HG02642 (cell line): ENCODE measurements at regions not wholly inside any gene's neighbourhood (a gene's known extent, or its start where the extent isn't known, plus 50 kb on each side); places are given as distances from the start of the nearest gene placed in this dataset.

Experiments used
- ATAC-seq: cut with Tn5 transposase; IDR thresholded peaks from one replicate; pipeline ENCODE4 v1.9.1; 2021; ENCODE audit warnings: mild to moderate bottlenecking; ENCODE audit not compliant: unreplicated experiment, poor library complexity

DNA sequence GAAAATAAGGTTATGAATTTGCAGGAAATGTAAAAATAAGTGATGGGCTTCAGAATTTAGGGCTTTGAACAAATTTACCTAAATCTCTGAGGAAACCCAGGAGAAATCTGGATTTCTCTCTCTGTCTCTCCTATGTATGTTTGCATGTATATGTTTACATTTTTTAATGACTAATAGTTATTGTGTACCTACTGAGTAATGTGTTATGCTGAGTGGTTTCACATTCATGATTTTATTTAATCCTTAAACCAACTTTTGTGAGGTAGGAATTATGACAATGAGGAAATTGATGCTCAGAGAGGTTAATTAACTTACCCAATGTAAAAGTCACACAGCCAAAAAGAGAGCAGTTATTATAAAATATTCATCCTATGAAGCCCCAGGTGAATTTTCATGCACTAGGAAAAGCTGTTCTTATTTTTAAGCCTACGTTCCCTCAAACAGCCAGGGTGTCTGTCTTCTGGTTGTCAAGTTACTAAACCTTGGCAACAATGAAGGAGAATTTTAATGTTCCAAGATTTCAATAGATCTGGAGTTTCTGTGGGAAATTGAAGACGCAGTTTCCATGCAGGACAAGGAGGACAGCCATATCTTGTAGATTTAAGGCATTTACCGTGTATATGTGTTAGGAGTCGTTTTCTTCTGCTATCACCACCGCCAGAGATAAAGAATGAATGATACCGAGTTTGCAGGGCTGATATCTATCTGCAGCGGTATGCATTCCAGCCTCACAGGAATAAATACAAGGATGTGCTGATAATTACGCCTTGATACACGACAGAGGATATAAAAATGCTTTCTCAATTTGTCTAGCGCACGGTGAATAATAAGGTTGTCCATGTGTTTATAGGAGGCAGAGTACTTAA is 484.8 kb downstream of the ZSWIM6 start:
- ATAC-seq, result no peak

- no peak for ATAC-seq
These were observed 485.6 kb downstream of the ZSWIM6 start for GRCh38 chr5:61817472-61818326.

GRCh38 chr5:61820836-61821235 is 485.2 kb upstream of the KIF2A start:
- no peak for ATAC-seq

DNA sequence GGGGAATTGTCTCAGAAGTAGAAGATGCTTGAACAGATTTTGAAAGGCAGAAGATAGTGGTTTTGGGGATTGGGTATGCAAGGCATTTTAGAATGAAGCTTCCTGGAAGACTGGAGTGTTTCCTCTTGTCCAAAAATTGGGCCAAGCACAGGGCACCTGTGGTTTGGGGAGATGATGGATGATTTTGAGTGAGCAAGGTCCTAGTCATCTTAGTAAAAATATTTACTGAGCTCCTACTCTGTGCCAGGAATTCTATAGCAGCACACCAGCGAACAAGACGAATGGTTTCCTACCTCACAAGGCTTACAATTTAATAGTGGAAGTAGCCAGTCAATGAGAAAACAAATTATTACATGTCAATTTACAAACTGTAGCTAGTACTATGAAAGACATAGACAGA is 484.4 kb upstream of the KIF2A start:
- ATAC-seq, result no peak

GRCh38 chr5:61822584-61822983 is 483.4 kb upstream of the KIF2A start:
- ATAC-seq, result no peak

DNA sequence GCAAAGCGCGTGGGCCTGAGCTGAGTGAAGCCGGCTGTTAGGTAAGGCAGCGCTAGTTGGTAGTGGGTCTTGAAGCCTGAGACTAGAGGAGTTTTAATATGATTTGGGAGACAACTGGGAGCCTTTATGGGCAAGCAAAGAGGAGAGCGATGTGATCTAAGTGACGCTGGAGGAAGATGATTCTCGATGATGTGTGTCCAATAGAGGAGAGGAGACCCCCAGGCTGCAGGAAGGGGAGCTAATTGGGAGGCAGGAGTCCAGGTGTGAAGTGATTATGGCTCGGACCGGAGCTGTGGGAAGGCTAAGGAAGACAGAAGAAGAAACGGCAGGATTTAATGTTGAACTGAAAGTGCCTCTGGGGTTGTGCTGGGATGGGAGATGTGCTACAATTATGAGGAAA is 482.9 kb upstream of the KIF2A start:
- ATAC-seq, result no peak

- no peak for ATAC-seq
These were observed 482.2 kb upstream of the KIF2A start for GRCh38 chr5:61823781-61824180.

DNA sequence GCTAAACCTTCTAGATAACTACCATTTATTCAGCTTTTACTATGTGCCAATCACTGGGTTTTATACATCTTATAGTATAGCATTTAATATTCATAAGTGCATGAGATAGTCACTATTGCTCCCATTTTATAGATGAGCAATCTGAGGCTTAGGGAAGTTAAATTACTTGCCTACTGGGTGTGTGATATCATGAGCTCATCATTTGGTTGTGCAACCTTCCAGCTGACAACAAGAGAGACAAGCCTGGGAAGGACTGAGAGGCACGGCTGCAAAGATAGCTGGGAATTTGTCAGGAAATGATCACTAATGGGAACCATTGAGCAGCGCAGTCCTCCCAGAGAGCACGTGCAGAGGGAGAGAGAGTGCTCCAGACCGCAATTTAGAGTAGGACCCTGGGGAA is 481.6 kb upstream of the KIF2A start:
- no peak for ATAC-seq

- ATAC-seq, result no peak
These were observed 478.5 kb upstream of the KIF2A start for GRCh38 chr5:61827445-61827975.

- ATAC-seq, result no peak
These were observed 477.1 kb upstream of the KIF2A start for GRCh38 chr5:61828856-61829255.

DNA sequence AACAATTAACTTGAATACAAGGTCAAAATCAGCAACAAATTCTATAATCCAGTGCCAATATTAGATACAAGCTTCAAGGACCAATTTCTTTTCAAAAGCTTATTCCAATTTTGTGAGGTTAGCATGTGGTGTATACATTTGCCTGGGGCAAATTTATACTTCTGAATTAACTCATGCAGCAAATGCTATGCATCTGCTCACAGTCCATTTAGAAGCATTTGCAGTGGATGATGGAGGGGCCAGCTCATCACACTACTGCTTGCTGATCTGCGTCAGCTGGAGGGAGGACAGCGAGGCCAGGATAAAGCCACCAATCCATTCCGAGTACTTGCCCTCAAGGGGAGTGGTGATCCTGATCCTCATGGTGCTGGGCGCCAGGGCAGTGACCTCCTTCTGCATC is 474.3 kb upstream of the KIF2A start:
- ATAC-seq, result no peak

- no peak for ATAC-seq
These were observed 468.2 kb upstream of the KIF2A start for GRCh38 chr5:61837788-61838187.

GRCh38 chr5:61840361-61840760 is 465.6 kb upstream of the KIF2A start:
- ATAC-seq, result no peak

DNA sequence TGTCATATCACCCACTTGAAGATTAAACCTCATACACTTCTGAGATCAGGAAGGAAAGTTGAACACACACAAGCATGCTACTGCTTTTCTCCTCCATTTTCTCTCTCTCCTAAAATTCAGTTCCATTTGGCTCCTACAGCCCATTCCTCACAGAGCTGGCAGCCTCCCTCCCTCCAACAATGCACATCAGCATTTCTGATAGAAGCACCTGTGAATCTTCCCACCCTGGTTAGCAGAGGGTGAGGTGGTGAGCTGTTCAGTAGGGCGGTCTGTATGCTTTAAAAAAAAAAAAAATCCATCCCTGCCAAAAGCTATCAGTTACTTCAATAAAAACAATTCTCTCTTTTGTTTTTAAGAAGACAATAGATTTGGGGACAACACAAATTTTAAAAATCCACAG is 463.2 kb upstream of the KIF2A start:
- no peak for ATAC-seq

- no peak for ATAC-seq
These were observed 455.3 kb upstream of the KIF2A start for GRCh38 chr5:61850696-61851095.

DNA sequence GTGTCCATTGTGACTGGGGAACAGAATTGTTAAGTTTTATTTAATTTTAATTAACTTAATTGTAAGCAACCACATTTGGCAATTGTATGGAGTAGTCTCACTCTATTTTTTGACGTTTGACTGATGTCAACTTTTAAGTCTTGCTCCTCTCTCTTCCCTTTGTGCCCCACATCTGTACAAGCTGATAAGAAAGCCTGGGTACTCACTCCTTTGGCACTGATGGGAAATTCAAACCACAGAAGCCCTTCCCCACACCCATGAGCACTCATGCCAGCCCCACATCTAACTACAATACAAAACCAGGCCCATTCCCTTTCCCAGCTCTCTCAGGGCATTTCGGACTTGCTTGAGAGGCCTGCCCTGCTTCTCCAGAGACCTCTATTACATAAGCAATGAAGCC is 451.5 kb upstream of the KIF2A start:
- ATAC-seq, result no peak

GRCh38 chr5:61860978-61861377 is 445.0 kb upstream of the KIF2A start:
- no peak for ATAC-seq

DNA sequence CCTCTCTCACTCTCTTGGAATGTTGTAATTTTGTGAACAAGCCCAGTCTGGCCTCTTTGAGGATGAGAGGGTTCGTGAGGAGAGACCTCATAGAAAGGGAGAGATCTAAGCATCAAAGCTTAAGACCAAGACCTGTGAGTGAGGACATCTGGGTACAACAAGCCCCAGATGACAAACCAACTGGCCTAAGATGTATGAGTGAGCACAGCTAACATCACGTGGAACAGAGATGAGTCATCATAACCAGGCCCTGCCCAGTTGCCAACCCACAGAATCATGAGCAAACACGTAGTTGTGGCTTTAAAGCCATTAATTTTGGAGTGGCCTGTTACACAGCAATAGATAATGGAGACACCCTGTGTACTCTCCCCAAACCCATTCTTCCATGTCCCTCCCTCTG is 439.1 kb upstream of the KIF2A start:
- peak; percentile 63 for ATAC-seq

DNA sequence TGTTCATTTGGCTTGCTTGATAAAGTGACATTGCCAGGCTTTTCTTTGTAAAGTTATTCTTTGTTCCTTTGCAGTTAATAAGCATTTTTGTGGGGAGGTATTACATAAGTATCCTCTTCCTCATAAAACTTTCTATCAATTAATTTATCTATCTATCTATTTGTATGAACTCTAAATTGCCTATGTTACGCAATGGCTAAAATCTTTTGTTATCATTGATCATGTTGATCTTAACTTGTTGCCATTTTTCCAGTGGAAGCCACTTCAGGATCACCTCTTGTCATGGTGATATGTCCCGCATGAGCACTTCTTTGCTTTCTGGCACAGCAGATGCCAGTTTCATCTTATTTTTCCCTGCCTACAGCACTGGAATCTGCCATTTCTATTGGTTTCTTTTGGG is 436.7 kb upstream of the KIF2A start:
- ATAC-seq, result no peak

- ATAC-seq, result no peak
These were observed 427.5 kb upstream of the KIF2A start for GRCh38 chr5:61878471-61878870.

DNA sequence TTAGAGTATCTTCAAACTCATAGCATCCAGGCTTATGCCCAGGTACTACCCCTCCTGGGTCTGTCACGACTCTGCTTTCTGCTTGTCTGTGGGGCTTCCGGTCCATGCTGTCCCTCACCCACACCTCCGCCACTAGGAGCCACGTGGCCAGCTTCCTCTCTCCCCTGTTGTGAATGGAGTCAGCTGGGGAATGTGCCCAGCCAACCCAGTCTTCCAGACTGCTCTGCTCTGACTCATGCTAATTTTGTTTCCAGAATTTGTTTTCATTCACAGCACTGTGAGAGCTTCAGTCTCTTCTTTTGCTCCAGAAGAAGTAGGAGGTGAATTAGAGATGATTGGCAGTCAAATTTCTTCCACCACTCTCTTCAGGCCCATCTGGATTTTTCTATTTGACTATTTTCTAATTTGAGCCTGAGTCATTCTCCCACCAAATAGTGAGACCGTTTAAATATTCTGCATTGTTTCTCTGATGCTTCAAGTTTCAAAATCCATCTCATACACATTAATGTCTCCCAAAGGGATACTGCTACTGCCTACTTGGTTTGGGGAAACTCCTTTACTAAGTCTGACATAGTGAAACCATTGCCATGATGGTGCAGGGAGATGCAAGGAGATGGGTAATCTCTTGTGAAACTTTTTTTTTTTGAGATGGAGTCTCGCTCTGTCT is 424.1 kb upstream of the KIF2A start:
- ATAC-seq, result no peak
